GM18909 (cell line): ENCODE measurements at regions not wholly inside any gene's neighbourhood (a gene's known extent, or its start where the extent isn't known, plus 50 kb on each side); places are given as distances from the start of the nearest gene placed in this dataset.

Source experiments
- ATAC-seq: cut with Tn5 transposase; IDR thresholded peaks from one replicate; pipeline ENCODE4 v1.9.1; 2021; ENCODE audit warnings: mild to moderate bottlenecking; ENCODE audit not compliant: unreplicated experiment, poor library complexity

DNA sequence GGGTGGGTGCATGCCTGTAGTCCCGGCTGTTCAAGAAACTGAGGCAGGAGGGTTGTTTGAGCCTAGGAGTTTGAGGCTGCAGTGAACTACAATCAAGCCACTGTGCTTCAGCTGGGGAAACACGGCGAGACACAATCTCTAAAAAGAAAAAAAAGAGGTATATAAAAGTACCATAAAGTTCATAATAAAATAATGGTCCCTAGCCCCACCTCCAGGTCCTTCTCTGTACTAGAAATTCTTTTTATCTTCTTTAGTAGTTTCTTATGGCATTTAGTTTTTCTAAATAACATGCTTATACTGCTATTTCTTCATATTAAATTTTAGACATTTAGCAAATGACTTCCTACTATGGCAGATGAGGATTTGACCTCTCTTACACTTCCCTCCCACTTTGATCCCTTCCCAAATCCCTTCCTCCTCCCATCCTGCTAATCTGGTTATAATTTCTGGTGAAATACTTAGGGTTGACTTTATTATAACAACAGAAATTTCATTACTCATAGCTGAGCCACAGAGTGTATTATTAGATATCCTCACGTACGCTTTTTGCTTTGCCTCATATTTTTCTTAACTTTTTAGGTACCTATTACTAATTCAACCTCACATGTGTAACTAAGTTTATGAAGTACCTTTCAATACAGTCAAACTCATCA is 94.7 kb downstream of the SLC41A2 start:
- no peak for ATAC-seq

DNA sequence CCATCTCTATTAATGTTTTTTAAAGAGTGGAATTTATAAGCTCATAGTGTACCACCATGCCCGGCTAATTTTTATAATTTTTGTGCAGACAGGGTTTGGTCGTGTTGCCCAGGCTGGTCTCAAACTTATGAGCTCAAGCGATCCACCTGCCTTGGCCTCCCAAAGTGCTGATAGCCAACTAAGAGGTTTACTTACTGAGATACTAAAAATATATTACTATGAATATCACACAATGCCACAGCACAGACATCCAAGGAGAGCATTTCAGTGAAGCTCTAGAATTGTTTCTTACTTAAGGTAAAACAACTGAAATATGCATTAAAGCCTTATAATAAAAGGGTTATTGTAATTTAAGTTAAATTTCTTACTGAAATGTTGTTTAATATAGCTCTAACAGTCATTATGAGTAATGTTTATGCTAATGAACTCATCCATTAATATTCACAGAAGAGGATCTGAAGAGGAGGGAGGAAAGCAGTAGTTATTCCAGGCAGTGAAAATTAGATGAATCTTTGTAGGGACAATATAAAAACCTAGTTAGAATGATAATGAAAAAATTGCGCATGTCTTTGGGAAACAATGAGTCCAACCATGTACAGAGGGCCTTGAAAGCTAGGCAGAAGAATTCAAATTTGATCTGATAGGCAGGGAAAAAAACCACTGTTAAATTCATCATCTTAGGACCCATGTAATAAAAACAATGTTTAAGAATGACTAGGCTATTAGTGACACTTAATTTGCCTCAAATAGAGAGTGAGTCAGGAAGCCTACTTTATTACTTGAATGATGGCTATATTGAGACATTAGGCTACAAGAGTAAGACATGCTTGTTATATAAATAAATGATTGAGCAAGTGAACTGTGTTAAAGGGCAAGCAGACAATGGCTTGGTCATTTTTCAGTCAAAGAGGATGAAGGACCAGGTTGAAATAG is 99.2 kb downstream of the SLC41A2 start:
- ATAC-seq, result no peak

GRCh38 chr12:104856531-104856930 is 101.6 kb downstream of the SLC41A2 start:
- ATAC-seq, result no peak

DNA sequence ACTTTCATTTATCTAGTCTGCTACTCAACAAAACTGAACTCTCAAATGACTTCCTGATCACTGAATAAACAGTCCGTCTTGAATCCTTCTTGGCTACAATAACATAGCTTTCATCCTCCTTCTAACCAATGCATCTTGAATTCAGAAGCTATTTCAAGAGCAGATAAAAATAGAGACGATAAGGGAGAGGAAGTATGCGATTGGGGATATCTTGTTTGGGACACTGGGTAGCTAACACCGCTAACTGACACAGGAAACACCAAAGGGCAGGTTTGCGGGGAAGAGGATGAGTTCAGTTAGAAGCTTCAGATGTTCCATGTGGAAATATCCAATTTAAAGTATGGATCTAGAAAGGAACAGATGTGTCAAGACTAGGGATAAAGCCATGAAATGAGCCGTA is 102.5 kb downstream of the SLC41A2 start:
- ATAC-seq, result no peak

- ATAC-seq, result no peak
Measured at GRCh38 chr12:104852896-104853295, 105.2 kb downstream of the SLC41A2 start.

DNA sequence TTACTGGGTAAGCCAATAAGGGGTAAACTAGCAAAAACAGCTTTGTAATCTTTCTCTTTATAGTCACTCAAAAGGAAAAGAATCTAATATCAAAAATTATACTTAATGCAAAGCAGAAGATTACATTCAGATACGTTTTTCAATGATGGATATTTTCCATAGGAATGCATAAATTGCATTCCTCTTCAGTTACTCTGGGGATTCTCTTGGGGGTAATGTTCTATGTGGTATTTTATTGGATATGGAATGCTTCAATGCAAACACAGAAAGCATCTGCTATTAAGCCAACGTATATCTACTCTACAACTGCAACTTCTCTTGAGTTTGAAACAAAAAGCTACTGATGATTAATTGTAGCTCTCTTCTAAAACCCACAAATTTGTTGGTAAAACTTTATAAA is 106.0 kb downstream of the SLC41A2 start:
- ATAC-seq, result no peak

DNA sequence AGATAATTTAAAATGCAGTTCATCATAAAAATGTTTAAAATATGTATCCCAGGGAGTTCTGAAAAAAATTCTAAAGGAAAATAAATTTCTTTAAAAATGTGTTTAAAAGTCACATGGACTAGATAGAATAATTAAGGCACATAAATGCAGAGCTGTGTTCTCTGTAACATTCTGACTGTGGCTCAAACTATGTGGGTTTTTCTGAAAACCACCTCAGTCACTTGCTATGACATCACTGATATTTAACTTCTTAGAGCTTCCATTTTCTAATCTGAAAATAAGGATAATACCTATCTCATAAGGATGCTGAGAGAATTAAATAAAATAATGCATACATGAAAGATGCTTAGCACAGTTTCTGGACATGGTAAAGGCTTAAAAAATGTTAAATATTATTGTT is 107.3 kb downstream of the SLC41A2 start:
- ATAC-seq, result no peak

- ATAC-seq, result no peak
Measured at GRCh38 chr12:104846056-104846767, 111.9 kb downstream of the SLC41A2 start.

- ATAC-seq, result no peak
Measured at GRCh38 chr12:104844123-104844522, 114.0 kb downstream of the SLC41A2 start.

DNA sequence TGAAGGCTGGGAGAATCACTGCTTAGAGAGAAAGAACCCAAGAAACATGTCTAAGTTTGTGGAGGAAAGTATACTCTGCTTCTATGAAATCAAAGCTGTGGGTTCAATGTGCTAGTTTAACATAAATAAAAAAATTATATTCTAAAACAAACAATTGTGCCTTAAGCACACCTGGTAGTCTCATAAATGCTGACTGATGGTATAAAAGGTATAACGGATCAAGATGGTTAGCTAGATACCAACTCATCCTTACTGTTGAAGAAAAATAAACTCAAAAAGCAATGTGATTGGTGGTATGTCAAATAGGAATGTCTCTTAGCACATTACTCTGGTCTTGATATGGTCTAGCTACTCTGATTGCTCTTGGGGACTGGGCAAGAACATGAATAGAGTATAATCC is 117.8 kb downstream of the SLC41A2 start:
- no peak for ATAC-seq

GRCh38 chr12:104835317-104835716 is 122.8 kb downstream of the SLC41A2 start:
- no peak for ATAC-seq

- ATAC-seq, result no peak
Measured at GRCh38 chr12:104834607-104835006, 123.5 kb downstream of the SLC41A2 start.

GRCh38 chr12:104833756-104834155 is 124.3 kb downstream of the SLC41A2 start:
- ATAC-seq, result no peak

- ATAC-seq, result no peak
Measured at GRCh38 chr12:104828015-104828414, 130.1 kb downstream of the SLC41A2 start.

DNA sequence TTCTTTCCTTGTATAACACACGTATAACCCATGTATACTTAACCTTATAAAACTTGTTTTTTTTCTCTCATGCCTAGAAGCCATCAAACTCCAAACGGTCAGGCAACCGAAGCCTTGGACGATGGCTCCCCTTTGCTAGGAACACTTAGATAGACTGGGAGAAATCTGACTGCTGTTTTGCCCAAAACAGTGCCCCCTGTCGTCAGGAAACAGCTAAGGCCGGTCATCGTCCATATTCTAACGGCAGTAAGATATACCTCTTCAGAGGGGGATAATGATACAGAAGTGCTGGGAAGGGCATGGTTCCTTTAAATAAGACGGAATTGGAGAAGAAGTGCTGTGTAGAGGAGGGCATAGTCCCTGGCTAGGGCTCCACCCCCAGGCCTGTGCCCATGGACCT is 130.5 kb downstream of the SLC41A2 start:
- ATAC-seq, result no peak

DNA sequence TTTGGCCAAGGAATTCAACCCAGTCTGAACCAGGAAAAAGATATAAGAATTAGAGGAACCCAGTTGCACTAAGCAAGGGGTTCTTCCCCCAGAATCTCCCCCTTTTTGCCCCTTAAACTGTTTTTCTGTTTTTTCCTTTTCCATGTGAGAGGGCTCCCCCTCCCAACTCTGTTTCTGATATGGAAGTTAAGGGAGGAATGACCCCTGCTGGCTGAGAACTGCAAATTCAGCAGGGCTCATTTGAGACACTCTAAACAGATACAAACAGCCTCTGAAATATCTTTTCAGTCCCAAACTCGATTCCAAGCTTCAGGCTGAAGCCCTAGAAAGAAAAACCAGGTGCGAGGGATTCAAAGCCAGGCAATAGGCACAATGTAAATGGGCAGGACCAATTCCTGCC is 132.7 kb downstream of the SLC41A2 start:
- ATAC-seq, result no peak

DNA sequence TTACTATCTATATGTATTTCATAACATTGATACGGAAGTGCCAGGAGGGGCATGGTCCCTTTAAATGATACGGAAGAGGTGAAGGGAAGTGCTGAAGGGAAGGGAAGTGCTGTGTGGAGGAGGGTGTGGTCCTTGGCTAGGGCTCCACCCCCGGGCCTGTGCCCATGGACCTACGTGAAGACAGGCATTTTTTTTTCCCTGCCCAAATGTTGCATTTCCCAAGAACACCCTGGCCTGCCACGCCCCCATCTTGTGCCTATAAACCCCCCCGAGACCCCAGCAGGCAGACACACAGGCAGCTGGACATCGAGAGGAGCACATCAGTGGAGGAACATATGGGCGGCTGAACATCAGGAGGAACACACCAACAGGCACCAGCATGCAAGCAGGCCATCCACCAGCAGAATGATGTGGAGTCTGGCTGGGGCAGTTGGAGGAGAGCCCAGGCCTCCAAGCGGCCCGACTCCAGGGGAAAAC is 134.1 kb downstream of the SLC41A2 start:
- no peak for ATAC-seq

GRCh38 chr12:104822941-104823340 is 135.1 kb downstream of the SLC41A2 start:
- no peak for ATAC-seq

DNA sequence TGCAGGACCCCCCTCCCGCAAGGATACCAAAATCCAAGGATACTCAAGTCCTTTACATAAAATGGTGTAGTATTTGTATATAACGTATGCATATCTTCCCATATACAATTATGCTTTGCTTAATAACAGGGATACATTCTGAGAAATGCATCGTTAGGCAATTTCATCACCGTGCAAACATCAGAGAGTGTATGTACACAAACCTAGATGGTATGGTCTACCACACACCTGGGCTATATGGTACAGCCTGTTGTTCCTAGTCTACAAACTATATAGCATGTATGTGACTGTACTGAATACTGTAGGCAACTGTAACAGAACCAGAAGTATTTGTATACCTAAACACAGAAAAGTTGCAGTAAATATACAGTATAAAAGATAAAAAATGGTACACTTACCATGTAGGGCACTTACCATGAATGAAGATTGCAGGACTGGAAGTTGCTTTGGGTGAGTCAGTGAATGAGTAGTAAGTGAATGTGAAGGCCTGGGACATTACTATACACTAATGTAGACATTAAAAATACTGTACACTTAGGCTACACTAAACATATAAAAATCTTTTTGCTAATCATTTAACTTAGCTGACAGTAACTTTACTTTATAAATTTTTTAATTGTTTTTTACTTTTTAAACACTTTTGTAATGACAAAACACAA is 141.1 kb downstream of the SLC41A2 start:
- no peak for ATAC-seq

- ATAC-seq, result no peak
Measured at GRCh38 chr12:104815935-104816334, 142.2 kb downstream of the SLC41A2 start.
